NCI-H82 treated with DMSO at 0.1 percent for 48 hours (cell line): ENCODE measurements at regions not wholly inside any gene's neighbourhood (a gene's known extent, or its start where the extent isn't known, plus 50 kb on each side); places are given as distances from the start of the nearest gene placed in this dataset.

ENCODE experiments used
- DNase-seq: peaks from one replicate; lab custom pipeline; 2025; ENCODE audit not compliant: unreplicated experiment; lab: John Stamatoyannopoulos, UW

DNA sequence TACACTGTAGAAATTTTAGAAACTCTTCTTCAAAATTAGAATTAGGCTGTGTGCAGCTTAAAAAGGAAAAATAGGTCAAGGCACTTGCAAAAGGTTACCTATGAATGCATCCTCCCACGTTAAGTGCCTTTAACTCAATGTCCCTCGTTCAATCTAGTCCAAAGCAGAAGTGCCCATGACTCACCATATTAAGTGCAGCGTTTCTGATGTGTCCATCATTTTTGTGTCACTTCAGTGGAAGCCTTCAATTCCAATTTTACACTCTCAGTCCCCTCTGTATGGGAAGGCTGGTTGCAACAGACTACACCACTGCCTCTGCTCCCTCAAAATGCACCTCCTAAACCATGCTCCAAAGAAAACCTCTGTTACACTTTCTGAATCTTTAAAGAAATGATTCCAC, 53.4 kb downstream of the FOXB1 start:
- no peak for DNase-seq

DNA sequence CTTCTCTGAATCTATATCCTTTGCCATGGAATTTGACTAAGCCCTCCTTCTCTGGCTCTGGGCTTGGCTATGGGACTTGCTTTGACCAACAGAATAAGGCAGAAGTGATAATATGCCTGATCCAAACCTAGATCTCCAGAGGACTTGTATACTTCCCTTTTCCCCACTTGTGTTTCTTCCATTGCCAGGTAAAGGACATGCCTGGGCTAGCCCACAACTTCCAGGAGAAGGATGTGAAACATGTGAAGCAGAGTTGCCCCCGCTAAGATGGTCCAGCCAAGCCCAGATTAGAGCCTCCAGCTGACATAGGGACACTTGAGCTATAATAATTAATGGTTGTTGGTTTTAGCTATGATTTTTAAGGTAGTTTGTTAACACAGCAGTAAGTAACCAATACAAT, 55.1 kb downstream of the FOXB1 start:
- no peak for DNase-seq

DNA sequence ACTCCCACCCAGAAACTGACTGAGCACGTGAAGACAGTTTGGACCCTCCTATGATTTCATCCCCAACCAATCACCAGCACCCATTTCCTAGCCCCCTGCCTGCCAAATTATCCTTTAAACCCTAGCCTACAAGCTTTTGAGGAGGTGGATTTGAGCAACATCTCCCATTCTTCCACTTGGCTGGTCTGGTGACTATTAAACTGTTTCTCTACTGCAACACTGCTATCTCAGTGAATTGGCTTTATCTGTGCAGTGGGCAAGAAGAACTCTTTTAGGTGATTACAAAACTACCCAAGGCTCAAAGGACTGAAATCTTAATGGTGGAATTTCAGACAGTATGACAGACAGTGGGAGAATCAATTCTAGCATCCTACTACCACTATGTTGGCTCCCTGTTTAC, 57.6 kb downstream of the FOXB1 start:
- no peak for DNase-seq

DNA sequence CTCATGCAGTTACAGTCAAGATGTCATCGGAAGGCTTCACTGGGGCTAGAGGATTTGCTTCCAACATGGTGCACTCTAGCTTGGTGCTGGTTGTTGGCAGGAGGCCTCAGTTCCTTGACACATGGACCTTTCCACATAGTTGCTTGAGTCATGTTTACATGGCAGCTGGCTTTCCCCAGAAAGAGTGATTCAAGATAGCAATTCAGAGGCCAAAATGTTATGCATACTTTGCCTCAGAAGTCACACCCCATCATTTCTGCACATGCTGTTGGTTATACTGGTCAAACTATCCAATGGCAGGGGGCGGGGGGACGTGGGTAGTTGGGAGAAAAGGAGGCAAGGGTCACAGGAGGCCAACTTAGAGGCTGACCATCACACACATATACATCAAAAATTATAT, 58.7 kb downstream of the FOXB1 start:
- no peak for DNase-seq

DNA sequence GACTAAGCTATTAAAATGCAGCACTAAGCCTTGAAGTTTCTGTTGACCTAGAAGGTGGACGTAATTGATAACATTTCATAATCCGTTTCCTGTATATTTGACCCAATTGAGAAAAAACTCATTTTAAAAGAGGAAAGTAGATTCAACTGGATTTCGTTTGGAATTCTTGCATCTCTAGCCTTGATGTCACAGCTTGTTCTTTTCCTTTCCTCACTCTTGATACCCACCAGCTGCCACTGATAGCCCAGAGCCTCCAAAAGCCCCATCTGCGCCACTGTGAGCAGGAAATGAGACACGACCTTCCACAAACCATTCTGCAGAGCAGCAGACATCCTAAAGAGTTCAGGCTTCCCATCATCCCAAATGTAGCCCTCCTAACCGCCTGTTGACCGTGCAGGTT, 61.8 kb downstream of the FOXB1 start:
- DNase-seq = no peak

DNA sequence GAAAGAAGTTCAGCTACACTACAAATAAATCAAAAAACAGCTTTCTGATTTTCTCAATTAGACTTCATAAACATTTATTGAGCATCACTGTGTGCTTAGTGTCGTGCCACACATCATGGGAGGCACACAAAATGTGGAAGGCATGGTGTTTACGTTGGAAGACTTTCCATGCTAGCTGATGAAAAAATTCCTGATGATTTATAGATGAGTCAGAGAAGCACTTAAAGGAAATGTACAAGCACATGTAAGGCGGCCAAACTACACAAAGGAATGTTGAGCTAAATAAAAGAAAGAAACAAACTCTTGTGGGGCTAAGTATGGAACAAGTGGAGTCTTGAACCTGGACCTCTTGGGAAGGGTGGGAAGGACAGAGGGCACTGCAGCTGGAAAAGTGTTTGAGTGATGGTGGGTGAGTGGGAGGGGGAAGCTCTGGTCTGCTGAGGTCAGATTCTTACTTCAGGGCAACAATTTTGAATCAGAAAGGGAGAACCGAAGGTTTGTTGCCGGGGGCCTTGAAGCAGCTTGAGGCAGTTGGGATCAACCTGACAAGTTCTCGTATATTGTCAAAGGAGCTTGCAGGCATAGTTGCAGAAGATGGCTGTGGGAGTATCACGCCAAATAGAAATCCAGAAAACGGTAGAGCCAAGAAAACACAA, 66.9 kb downstream of the FOXB1 start:
- DNase-seq = no peak

DNA sequence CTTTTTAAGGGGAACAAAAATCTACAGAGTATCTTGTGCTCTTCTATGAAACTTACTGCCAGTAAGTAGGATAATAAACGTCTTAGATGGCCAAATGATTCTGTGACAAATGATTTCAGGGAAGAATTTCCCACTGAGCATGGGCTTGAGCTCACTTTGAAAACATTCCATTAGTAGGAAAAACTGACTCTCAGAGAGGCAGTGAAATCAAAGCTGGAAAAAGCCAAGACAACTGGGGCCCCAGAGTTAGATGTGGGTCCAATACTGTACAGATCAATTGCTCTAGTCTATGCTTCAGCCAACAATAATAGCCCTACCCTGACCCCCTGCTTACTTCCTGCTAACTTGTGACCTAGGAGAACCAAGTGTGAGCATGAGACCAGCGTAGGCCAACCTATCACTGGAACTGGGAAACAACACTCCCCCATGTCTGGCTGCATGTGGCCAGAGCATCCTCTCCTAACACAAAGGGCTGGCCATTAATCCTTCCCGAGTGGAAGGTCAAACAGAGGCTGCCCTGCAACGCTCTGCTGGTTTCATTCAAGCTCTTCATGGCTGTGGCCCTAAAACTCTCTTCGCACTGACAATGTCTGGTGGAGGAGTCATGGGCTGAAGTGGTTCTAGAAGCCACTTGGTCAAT, 68.8 kb downstream of the FOXB1 start:
- no peak for DNase-seq

DNA sequence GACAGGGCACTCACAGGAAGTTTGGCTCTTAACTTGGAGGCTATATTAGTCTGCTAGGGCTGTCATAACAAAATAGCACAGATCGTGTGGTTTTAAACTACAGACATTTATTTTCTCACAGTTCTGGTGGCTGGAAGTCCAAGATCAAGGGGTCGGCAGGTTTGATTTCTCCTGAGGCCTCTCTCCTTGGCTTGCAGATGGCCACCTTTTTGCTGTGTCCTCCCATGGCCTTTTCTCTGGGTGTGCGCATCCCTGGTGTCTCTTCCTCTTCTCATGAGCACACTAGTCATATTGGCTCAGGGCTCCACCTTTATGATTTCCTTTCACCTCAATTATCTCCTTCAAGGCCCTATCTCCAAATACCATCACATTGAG, 69.3 kb downstream of the FOXB1 start:
- no peak for DNase-seq

DNA sequence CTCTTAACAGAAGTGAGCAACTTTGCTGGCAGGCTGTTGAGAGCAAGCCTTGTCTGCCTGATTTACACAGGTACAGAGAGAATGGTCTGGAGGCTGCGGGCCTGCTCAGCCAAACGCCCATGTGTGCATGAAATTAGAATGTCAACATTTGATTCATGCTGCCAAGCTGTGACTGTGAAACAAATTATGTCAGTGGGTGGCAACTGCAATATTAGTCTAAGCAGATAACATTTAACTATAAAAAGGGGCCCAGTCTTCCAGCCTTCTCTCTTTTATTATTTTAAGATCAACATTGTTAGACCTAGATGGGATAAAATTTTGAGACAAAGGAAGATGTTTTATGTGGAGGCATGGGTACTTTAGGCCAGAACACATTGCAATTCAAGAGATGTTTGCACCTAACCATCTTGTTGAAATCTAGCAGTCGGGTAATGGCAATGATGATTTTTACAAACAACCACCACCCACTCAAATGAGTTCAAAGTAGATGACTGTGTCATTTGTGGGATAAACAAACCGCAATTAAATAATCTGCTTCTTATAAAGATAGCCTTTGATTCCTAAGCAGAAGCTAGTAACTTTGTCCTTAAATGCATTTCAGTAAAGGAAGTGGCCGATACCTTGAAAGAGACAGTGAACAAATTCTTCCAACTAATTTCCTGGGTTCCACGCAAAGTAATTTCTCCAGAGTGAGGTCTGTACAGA, 70.2 kb downstream of the FOXB1 start:
- DNase-seq = no peak

DNA sequence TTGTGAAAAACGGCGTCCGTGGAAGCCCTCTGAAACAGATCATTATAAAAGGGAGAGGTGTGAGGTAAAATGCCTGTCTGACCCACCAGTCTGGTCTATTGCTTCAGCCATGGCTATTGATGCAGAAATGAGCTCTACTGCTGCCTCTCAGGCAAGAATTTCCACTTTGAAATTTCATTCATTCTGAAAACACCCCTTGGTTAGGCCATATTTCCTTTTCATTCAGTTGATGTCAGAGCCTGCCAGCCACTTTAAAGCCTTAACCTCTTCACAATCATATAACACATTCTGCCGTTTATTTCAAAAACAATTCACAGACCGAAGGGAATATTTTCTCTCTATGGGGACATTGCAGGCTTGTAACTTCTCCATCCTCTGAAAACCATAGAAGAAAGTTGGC, 71.9 kb downstream of the FOXB1 start:
- DNase-seq = no peak

DNA sequence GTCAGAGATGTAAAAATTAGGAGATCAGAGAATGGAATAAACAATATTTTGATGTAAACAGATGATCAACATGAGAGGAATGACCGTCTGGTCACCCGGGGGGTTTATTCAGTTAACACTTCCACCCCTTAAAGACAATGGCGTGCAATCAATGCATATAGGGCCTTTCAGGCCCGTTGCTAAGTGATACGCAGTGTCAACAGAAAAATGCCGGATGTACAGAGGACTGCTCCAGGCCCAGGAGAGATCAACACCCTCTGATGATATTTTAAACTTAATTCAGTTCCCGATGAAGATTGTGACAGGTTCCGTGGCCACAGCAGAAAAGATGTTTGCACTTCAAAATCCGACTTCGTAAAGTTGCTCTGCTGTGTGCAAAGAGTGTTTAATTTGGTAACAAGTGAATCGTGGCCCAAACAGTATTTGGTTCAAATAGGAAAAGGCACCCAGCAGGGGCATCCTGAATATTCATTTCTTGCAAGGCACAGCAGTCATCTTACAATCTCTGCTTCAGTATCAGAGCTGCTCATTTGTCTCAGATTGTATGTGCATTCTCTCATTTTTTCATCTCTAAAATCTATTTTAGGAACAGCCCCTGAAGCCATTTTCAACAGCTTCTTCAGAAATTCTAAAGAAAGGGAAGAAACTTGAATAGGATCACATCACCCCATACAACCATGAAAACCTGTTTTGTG, 72.6 kb downstream of the FOXB1 start:
- no peak for DNase-seq

DNA sequence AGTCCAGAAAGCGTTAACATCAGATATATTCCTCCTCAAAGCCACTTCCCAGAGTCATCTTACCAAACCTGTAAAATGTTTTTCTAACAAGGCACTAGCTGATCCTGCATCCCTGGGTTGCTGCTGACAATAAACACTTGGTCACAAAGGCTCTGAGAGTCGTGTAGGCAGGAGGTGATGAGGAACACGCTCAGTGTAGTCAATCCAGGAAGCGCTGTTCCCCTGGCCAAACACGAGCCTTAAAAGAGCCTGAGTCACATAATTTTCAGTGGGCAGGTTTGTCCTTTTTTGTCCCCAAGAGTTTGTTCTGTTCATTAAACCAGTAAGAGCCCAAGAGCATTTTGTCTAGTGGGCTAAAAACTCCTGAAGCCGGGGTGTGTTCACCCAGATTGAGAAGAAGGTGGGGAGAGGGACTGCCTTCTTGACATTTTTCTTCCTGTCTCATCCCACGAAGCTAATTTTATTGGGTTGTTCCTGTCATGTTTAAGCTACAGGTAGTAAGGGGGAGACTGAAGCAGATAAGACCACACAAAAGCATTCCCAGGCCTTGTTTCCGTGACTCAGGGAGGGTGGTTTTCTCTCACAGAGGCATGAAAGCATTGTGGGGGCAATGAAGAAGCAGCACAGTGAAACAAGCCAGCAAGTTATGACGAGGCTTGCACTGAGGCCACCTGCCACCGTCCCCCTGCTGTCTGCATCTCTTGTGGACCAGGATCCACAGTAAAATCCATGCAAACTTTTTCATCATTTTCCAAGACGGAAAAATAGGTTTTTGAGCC, 73.7 kb downstream of the FOXB1 start:
- no peak for DNase-seq

DNA sequence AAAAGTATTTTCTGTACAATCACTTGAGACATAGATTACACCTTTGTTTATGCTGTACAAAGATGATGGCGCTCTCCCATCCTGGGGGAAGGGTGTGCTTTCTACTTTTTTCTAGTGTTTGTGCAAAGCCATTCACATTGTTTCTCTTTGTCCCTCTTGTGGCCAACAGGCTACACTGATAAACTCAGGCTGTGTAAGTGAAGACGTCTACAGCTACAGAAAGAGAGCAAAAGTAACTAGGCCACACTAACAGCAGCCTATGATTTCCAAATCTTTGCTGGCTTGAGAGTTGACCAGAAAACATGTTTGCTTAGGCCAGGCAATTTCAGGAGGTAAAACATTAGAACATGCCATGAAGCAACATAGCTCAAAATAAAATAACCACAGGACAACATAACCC, 75.1 kb downstream of the FOXB1 start:
- no peak for DNase-seq

DNA sequence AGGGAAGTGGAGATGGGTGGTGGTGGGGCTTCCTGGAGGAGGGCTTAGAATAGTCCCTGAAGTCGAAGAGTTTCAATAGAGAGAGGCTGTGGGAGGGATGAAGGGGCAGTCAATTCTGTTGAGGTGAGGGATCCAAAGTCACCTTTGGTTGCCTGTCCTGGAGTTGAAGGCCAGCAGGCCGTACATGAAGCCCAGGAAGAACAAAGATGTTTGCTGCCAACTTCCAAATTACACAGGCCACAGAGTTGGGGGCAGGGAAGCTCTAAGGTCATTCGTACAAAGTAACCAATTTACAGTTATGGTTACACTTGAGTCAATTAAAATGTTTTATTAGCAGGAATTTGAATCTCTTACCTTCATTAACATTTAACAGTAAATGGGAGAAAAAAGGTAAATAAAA, 77.9 kb downstream of the FOXB1 start:
- DNase-seq = no peak

DNA sequence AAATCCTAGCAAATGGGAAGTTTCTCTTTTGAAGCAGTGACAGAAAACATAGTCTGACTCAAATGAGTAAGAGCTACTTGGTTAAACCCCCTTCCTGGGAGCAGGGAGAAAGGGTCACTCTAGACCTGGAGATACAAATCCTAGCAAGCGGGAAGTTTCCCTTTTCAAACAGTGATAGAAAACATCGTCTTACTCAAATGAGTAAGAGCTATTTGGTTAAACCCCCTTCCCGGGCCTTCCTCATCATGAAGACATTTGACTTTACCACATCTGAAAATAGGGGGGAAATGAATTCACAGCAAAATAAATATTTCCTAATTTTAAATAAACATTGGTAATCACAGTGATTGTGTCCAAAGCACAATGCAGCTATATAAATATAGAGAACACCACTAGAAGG, 79.2 kb downstream of the FOXB1 start:
- no peak for DNase-seq

DNA sequence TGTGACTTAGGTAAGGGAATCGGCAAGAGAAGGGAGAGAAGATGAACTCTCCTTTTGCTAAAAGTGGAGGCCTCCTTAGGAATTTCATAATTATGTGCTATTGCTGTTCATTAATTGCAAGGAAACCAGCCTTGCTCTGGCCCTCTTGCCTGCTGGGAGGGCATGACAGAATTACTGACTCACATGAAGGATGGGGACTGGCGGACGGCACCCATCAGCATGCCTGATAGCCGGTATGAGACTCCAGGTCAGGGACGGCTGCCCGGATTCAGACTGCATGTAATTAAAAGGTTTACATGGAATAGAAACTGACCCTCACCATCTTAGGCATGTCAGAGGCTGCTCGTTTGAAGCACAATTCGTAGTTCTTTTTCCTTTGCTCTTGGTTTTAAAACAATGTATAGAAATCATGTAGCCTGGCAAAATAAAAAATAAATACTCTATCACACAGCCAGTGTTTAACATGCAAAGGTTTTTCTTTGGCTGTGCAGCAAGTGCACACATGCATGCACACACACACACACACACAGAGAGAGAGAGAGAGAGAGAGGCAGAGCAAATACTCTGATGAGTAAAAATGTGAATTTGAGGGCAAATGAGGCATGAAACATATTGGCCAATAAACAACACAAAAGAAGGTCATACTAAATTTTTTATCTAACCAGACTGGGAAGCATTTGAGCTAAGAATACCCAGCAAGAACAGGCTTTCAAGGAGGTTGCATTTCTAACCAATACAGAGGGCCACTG, 82.7 kb downstream of the FOXB1 start:
- DNase-seq = no peak

DNA sequence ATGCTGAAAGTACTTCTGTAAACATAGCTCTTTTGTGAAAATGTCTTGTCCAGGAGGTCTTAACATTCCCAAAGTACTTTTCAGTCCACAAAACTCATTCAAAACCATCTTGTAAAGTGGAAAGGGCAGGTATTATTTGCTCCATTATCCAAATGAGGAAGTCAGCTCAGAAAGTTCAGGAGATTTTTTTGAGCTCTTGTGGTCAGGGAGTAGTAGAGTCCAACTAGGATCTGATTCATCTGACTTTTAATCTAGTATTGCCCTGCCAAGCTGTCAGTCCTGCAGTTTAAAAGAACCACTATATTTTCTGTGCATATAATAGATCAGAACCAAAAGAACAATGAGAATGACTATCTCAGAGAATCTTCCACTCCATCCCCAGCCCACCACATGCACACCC, 83.5 kb downstream of the FOXB1 start:
- DNase-seq = no peak

DNA sequence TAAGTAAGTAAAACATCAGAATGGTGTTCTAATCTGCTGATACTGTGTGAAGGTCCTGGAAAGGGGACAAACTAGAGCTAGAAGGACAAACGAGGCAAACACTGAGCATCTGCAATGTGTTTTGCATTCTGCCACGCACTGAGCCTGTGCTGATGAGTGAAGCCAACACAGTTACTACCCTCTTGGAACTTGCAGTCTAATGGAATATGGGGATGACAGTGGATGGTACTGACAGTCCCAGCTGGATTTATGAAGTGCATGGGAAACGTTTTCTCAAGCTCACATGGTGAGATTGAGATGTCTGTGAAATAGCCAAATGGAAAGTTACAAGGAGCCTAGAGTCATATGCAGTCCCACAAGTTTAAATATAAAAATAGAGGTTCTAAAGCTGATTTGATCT, 86.6 kb downstream of the FOXB1 start:
- no peak for DNase-seq

DNA sequence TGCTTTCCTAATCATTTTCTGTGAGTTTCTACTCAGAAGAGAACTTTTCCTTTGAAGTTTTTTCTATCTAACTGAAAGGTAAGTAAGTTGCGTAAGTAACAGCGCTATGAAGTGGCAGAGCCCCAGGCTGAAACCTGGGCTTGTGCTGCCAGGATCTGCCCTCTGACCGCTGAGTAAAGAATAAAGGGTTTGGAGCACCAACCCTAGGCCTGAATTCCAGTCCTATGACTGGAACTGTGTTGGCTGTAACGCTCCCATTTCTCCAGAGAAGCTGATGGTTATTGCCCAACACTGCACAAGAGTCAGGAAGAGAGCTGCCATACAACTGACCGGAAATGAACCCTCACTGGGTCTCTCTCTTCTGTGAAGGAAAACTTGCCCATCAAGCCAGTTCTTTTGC, 87.0 kb downstream of the FOXB1 start:
- DNase-seq = no peak

DNA sequence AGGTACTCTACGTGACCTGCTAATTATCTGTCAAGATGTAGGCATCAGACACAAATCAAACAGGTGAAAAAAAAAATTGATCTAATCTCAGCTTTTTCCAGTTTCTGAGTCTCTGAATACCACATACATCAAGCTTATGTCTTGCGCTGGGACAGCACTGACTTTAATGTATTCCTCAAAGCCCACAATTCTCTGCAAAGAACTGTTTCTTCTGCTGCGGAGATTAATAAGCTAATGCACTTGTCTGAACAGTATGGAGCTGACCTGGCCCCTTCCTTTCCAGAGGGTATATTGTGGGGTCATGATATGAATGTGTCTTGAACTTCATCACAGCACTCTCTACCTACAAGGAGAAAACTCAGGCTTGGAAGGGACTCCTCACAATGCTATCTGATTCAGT, 87.8 kb downstream of the FOXB1 start:
- no peak for DNase-seq
